ENCODE measurements at regions not wholly inside any gene's neighbourhood (a gene's known extent, or its start where the extent isn't known, plus 50 kb on each side); places are given as distances from the start of the nearest gene placed in this dataset.

GRCh38 chr10:113454341-113455061 is 98.4 kb upstream of the HABP2 start:
- no peak for DNase-seq (ENCODE audit: extremely low read depth in 1 of 2, low read depth in 1 of 2)

GRCh38 chr10:113455947-113456346 is 96.9 kb upstream of the HABP2 start:
- DNase-seq (ENCODE audit: extremely low read depth in 1 of 2, low read depth in 1 of 2) = no peak

- no peak for DNase-seq (ENCODE audit: extremely low read depth in 1 of 2, low read depth in 1 of 2)
Measured at GRCh38 chr10:113456741-113457140, 96.1 kb upstream of the HABP2 start.

GRCh38 chr10:113457408-113457807 is 95.4 kb upstream of the HABP2 start:
- no peak for DNase-seq (ENCODE audit: extremely low read depth in 1 of 2, low read depth in 1 of 2)

GRCh38 chr10:113458451-113458850 is 94.4 kb upstream of the HABP2 start:
- no peak for DNase-seq (ENCODE audit: extremely low read depth in 1 of 2, low read depth in 1 of 2)

- no peak for DNase-seq (ENCODE audit: extremely low read depth in 1 of 2, low read depth in 1 of 2)
Measured at GRCh38 chr10:113458944-113459343, 93.9 kb upstream of the HABP2 start.

- DNase-seq (ENCODE audit: extremely low read depth in 1 of 2, low read depth in 1 of 2) = no peak
Measured at GRCh38 chr10:113459626-113460280, 93.1 kb upstream of the HABP2 start.

GRCh38 chr10:113463083-113463482 is 89.8 kb upstream of the HABP2 start:
- DNase-seq (ENCODE audit: extremely low read depth in 1 of 2, low read depth in 1 of 2) = no peak

GRCh38 chr10:113463777-113464176 is 89.1 kb upstream of the HABP2 start:
- DNase-seq (ENCODE audit: extremely low read depth in 1 of 2, low read depth in 1 of 2) = no peak

GRCh38 chr10:113469796-113470195 is 83.1 kb upstream of the HABP2 start:
- DNase-seq (ENCODE audit: extremely low read depth in 1 of 2, low read depth in 1 of 2) = no peak

GRCh38 chr10:113470372-113471240 is 82.2 kb upstream of the HABP2 start:
- DNase-seq (ENCODE audit: extremely low read depth in 1 of 2, low read depth in 1 of 2) = no peak

- no peak for DNase-seq (ENCODE audit: extremely low read depth in 1 of 2, low read depth in 1 of 2)
Measured at GRCh38 chr10:113471241-113471996, 81.4 kb upstream of the HABP2 start.

- no peak for DNase-seq (ENCODE audit: extremely low read depth in 1 of 2, low read depth in 1 of 2)
Measured at GRCh38 chr10:113473011-113473410, 79.8 kb upstream of the HABP2 start.

GRCh38 chr10:113473851-113474250 is 79.0 kb upstream of the HABP2 start:
- no peak for DNase-seq (ENCODE audit: extremely low read depth in 1 of 2, low read depth in 1 of 2)

GRCh38 chr10:113474752-113475151 is 78.1 kb upstream of the HABP2 start:
- DNase-seq (ENCODE audit: extremely low read depth in 1 of 2, low read depth in 1 of 2) = no peak

- no peak for DNase-seq (ENCODE audit: extremely low read depth in 1 of 2, low read depth in 1 of 2)
Measured at GRCh38 chr10:113475381-113475807, 77.5 kb upstream of the HABP2 start.

- DNase-seq (ENCODE audit: extremely low read depth in 1 of 2, low read depth in 1 of 2) = no peak
Measured at GRCh38 chr10:113476191-113476590, 76.7 kb upstream of the HABP2 start.

- DNase-seq (ENCODE audit: extremely low read depth in 1 of 2, low read depth in 1 of 2) = no peak
Measured at GRCh38 chr10:113476673-113477072, 76.2 kb upstream of the HABP2 start.

- no peak for DNase-seq (ENCODE audit: extremely low read depth in 1 of 2, low read depth in 1 of 2)
Measured at GRCh38 chr10:113477451-113477850, 75.4 kb upstream of the HABP2 start.

- no peak for DNase-seq (ENCODE audit: extremely low read depth in 1 of 2, low read depth in 1 of 2)
Measured at GRCh38 chr10:113479346-113480080, 73.3 kb upstream of the HABP2 start.
